Mononuclear cell (primary cell): ENCODE measurements at regions not wholly inside any gene's neighbourhood (a gene's known extent, or its start where the extent isn't known, plus 50 kb on each side); places are given as distances from the start of the nearest gene placed in this dataset.

ENCODE experiments used
- H3K27me3 ChIP-seq: 2 replicates; pipeline ENCODE4 v1.6.0; 2011; ENCODE audit warnings: low read length, control low read depth; ENCODE audit not compliant: insufficient read depth
- H3K4me1 ChIP-seq: 2 replicates; pipeline ENCODE4 v1.5.1; 2011; ENCODE audit warnings: mild to moderate bottlenecking, low read length, control low read depth; ENCODE audit not compliant: insufficient read depth
- H3K4me3 ChIP-seq: 2 replicates; pipeline ENCODE4 v1.5.1; 2011; ENCODE audit warnings: mild to moderate bottlenecking, low read length, moderate library complexity
- H3K9me3 ChIP-seq: 2 replicates; pipeline ENCODE4 v1.5.1; 2011; ENCODE audit warnings: low read depth, mild to moderate bottlenecking, control low read depth, low read length

- Histone ChIP-seq H3K4me3 (no peak overlapping the region), H3K9me3 (no peaks in the 10 kb centered on the region), H3K27me3 (no peaks in the 10 kb centered on the region), H3K4me1 (peaks cover 19% of the 10 kb centered on the region)
Measured at GRCh38 chr12:92089559-92089958, 56.1 kb downstream of the BTG1 start.

DNA sequence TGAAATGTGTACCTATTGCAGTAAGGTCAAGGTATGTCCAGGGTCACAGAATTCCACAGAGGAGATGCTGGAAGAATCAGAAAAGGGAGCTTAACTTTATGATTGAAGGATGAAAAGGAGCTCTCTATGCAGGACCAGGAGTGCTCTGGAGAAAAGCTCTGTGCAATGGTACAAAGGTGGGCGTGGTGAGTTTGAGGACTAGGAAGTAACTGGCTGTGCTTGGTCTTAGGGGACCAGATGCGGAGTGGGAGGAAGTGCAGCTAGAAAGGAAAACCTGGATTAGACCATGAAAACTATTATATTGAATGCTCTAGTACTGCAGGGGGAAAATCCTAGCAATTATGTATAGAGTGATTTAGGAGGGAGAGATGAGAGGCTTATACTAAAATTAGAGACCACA lies 56.8 kb downstream of the BTG1 start:
- Histone ChIP-seq H3K9me3 (no peaks in the 10 kb centered on the region), H3K4me3 (no peak overlapping the region), H3K4me1 (peaks cover 12% of the 10 kb centered on the region), H3K27me3 (no peaks in the 10 kb centered on the region)

DNA sequence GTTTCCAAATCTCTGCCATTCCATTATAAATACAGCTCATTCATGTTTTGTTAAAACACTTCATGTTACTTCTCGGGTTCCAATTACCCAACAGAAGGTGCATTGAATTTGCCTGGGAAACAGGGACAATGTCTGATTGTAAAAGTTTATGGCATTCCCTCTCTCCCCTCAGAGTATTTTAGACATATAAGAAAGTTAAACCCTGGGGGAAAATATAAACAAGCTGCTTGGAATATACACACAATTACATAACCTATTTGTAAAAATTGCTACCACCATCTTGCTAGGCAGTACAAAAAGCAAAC lies 60.0 kb downstream of the BTG1 start:
- Histone ChIP-seq H3K27me3 (no peaks in the 10 kb centered on the region), H3K9me3 (no peaks in the 10 kb centered on the region), H3K4me3 (no peak overlapping the region), H3K4me1 (peaks cover 14% of the 10 kb centered on the region)

DNA sequence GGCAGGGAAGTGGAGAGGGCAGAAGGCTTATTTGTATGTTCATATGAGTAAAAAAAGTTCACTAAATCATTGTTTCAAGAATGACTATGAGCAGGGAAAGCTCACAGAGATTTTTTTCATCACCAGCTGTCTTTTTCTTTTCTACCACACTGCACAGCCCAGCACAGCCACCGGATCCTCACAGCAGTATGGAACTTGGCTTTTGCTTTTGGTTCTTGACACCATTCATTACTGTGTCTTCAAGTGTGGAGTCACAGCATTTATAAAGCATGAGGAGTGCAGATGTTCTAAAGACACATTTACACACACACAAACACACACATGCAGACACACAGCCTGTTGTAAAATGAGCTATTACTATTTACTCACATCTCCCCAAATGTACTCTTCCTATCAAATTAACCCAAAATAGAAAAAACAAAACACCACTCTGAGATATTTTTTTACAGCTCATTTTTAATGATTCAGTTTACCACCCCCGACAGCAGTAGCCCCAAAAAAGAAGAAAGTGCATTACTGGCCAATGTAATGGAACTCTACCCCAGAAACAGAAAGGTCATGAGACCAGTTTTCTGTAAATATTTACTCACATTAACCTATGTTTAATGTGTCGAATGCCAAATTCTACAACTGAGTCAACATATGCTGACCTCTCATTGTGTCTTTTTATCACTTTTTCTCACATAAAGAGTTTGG lies 60.5 kb downstream of the BTG1 start:
- no peaks in the 10 kb centered on the region for H3K9me3 ChIP-seq
- H3K4me1 ChIP-seq: peaks cover 19% of the 10 kb centered on the region
- no peak overlapping the region for H3K4me3 ChIP-seq
- no peaks in the 10 kb centered on the region for H3K27me3 ChIP-seq

- H3K4me3 ChIP-seq: no peak overlapping the region
- H3K4me1 ChIP-seq: peaks cover 42% of the 10 kb centered on the region
- no peaks in the 10 kb centered on the region for H3K27me3 ChIP-seq
- no peaks in the 10 kb centered on the region for H3K9me3 ChIP-seq
Measured at GRCh38 chr12:92080911-92081285, 64.7 kb downstream of the BTG1 start.

DNA sequence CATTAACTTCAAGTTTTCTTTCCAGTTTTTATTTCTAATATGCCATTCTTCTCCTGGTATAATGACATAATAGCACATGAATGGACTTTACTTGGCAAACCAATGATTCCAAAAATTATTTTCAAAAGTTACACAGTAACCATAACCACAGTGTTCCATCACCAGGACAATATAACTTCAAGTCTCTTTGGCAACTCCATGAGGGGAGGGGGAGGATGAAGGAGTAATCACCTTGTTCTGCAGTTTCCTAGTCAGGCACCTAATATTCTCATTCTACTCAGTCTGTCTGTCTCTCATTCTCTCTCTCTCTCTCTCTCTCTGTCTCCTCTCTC lies 66.6 kb downstream of the BTG1 start:
- no peaks in the 10 kb centered on the region for H3K9me3 ChIP-seq
- H3K4me3 ChIP-seq: no peak overlapping the region
- no peaks in the 10 kb centered on the region for H3K27me3 ChIP-seq
- H3K4me1 ChIP-seq: peaks cover 57% of the 10 kb centered on the region

- no peaks in the 10 kb centered on the region for H3K9me3 ChIP-seq
- H3K4me1 ChIP-seq: peaks cover 57% of the 10 kb centered on the region
- H3K27me3 ChIP-seq: no peaks in the 10 kb centered on the region
- no peak overlapping the region for H3K4me3 ChIP-seq
Measured at GRCh38 chr12:92078167-92079053, 67.2 kb downstream of the BTG1 start.

DNA sequence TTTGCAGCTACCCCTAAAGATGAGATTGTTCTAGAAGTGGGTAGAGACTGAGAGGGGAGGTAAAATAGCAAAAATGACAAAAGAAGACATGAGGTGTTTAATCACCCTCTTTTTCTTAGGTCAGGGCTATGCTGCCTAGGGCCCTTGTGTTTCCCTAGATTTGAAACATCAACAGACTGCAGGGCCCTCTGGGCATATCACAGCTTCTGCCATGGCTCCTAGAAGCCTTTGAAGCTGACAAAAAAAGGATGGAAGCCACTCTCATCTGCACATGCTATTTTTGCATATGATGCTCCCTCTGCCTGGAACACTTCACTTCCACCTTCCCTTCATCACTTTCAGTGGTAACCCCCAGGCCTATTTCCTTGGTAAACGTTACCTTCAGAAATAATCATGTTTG lies 68.1 kb downstream of the BTG1 start:
- Histone ChIP-seq H3K4me1 (peaks cover 58% of the 10 kb centered on the region), H3K9me3 (no peaks in the 10 kb centered on the region), H3K4me3 (no peak overlapping the region), H3K27me3 (no peaks in the 10 kb centered on the region)

GRCh38 chr12:92076101-92076500 lies 69.5 kb downstream of the BTG1 start:
- Histone ChIP-seq H3K4me1 (peaks cover 72% of the 10 kb centered on the region), H3K9me3 (no peaks in the 10 kb centered on the region), H3K27me3 (no peaks in the 10 kb centered on the region), H3K4me3 (no peak overlapping the region)

DNA sequence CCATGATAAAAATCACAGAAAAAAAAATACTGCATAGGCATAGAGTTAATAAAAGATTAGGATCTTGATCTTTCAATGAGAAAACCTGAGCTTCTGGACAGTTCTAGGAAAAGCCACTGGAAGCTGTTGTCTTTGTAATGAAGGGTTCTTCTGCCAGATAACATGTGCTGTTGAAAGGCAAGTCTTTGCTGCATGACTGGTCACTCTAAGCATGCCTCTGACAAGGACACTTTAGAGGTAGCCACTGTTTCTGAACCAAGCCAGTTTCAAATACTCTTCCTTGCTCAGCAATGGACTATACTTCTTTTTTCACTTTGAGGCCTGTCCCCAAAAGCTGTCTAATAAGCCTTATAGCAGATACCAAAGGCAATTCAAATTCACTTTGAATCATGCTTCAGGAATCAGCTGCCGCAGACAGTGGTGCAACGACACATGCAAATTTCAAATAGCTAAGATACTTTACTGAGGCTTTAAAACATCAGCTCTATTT lies 70.2 kb downstream of the BTG1 start:
- no peaks in the 10 kb centered on the region for H3K27me3 ChIP-seq
- no peak overlapping the region for H3K4me3 ChIP-seq
- H3K4me1 ChIP-seq: peaks cover 72% of the 10 kb centered on the region
- no peaks in the 10 kb centered on the region for H3K9me3 ChIP-seq

- Histone ChIP-seq H3K27me3 (no peaks in the 10 kb centered on the region), H3K4me3 (no peak overlapping the region), H3K4me1 (peaks cover 72% of the 10 kb centered on the region), H3K9me3 (no peaks in the 10 kb centered on the region)
Measured at GRCh38 chr12:92074889-92075288, 70.8 kb downstream of the BTG1 start.

DNA sequence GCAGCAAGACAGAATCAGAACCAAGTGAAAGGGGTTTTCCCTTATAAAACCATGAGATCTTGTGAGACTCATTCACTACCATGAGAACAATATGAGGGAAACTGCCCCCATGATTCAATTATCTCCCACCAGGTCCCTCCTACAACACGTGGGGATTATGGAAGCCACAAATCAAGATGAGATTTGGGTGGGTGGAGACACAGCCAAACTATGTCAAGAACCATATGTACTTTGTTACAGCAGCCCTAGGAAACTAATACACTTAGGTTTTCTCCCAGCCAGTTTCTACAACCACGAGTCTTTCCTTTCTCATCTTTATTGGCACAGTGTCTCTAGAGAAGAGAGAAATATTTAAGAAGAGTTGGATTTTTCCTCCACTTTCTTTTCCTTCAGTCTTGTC lies 72.6 kb downstream of the BTG1 start:
- Histone ChIP-seq H3K4me3 (no peak overlapping the region), H3K27me3 (no peaks in the 10 kb centered on the region), H3K4me1 (peaks cover 70% of the 10 kb centered on the region), H3K9me3 (no peaks in the 10 kb centered on the region)

DNA sequence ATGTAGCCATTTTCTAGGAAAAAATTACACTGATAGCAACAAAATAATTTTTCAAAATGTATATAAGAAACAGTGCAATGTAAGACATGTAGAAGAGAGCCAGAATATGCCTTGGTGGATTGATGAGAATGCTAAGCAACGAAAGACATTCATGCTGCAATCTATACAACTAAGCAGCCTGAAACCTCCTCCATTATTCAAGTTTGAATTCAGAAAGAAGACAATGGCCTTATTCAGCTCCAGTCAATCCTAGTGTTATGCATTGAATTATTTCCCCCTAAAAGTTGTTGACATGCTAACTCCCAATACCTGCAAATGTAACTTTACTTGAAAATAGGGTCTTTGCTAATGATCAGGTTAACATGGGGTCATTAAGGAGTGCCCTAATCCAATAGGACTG lies 73.5 kb downstream of the BTG1 start:
- no peaks in the 10 kb centered on the region for H3K9me3 ChIP-seq
- no peak overlapping the region for H3K4me3 ChIP-seq
- H3K27me3 ChIP-seq: no peaks in the 10 kb centered on the region
- peaks cover 60% of the 10 kb centered on the region for H3K4me1 ChIP-seq

- Histone ChIP-seq H3K4me3 (no peak overlapping the region), H3K27me3 (no peaks in the 10 kb centered on the region)
Measured at GRCh38 chr12:92070864-92071445, 74.7 kb downstream of the BTG1 start.

GRCh38 chr12:92070054-92070863 lies 75.4 kb downstream of the BTG1 start:
- Histone ChIP-seq H3K9me3 (no peaks in the 10 kb centered on the region), H3K27me3 (no peaks in the 10 kb centered on the region), H3K4me3 (no peak overlapping the region), H3K4me1 (peaks cover 51% of the 10 kb centered on the region)

More at GRCh38 chr12:92070864-92071445, 74.7 kb downstream of the BTG1 start:
- Histone ChIP-seq H3K9me3 (no peaks in the 10 kb centered on the region), H3K4me1 (peaks cover 53% of the 10 kb centered on the region)
